GM11168 (cell line): ENCODE measurements at regions not wholly inside any gene's neighbourhood (a gene's known extent, or its start where the extent isn't known, plus 50 kb on each side); places are given as distances from the start of the nearest gene placed in this dataset.
"Not testable (repeated sequence)": the region's sequence is repeated elsewhere in the genome, so short reads cannot be mapped to it uniquely, and the experiment has no call there.

Experiments used
- in situ Hi-C: fragments of 300-500 bp; cut with MboI; formaldehyde crosslinking; loops from one replicate; pipeline ENCODE4 v1.12.0; 2022; ENCODE audit warnings: low sequenced_read_pairs; ENCODE audit not compliant: unreplicated experiment

GRCh38 chr13:46498650-46499049 lies 54.3 kb upstream of the LRCH1 start:
- in situ Hi-C loops: no loop called here

- in situ Hi-C loops: no loop called here
These were observed 56.9 kb upstream of the LRCH1 start for GRCh38 chr13:46496086-46496485.

GRCh38 chr13:46495651-46496050 lies 57.3 kb upstream of the LRCH1 start:
- in situ Hi-C loops: no loop called here

- in situ Hi-C loops: no loop called here
These were observed 57.9 kb upstream of the LRCH1 start for GRCh38 chr13:46495066-46495465.

- in situ Hi-C loops: loop anchor here (5.0 kb wide), 1 partner anchor 49 kb away; no protein-coding TSS in a partner anchor
These were observed 60.0 kb upstream of the LRCH1 start for GRCh38 chr13:46492946-46493345.

GRCh38 chr13:46491641-46492040 lies 61.3 kb upstream of the LRCH1 start:
- in situ Hi-C loops: loop anchor here (5.0 kb wide), 1 partner anchor 51 kb away; no protein-coding TSS in a partner anchor

GRCh38 chr13:46490713-46491112 lies 62.3 kb upstream of the LRCH1 start:
- in situ Hi-C loops: loop anchor here (5.0 kb wide), 1 partner anchor 52 kb away; no protein-coding TSS in a partner anchor

- in situ Hi-C loops: loop anchor here (5.0 kb wide), 1 partner anchor 52 kb away; no protein-coding TSS in a partner anchor
These were observed 62.8 kb upstream of the LRCH1 start for GRCh38 chr13:46490129-46490528.

- in situ Hi-C loops: loop anchor here (5.0 kb wide), 1 partner anchor 53 kb away; no protein-coding TSS in a partner anchor
These were observed 63.4 kb upstream of the LRCH1 start for GRCh38 chr13:46489586-46490023.

- in situ Hi-C loops: no loop called here
These were observed 65.2 kb upstream of the LRCH1 start for GRCh38 chr13:46487748-46488147.

- in situ Hi-C loops: no loop called here
These were observed 66.7 kb upstream of the LRCH1 start for GRCh38 chr13:46486270-46486669.

- in situ Hi-C loops: no loop called here
These were observed 68.4 kb upstream of the LRCH1 start for GRCh38 chr13:46484561-46484960.

GRCh38 chr13:46481166-46481565 lies 71.8 kb upstream of the LRCH1 start:
- in situ Hi-C loops: no loop called here

- in situ Hi-C loops: no loop called here
These were observed 72.8 kb upstream of the LRCH1 start for GRCh38 chr13:46480131-46480530.

- in situ Hi-C loops: no loop called here
These were observed 73.3 kb upstream of the LRCH1 start for GRCh38 chr13:46479691-46480090.

GRCh38 chr13:46479283-46479682 lies 73.7 kb upstream of the LRCH1 start:
- in situ Hi-C loops: no loop called here

GRCh38 chr13:46478651-46479050 lies 74.3 kb upstream of the LRCH1 start:
- in situ Hi-C loops: no loop called here

- in situ Hi-C loops: no loop called here
These were observed 76.8 kb upstream of the LRCH1 start for GRCh38 chr13:46476174-46476573.

GRCh38 chr13:46475541-46475991 lies 77.4 kb upstream of the LRCH1 start:
- in situ Hi-C loops: no loop called here

GRCh38 chr13:46473806-46474205 lies 79.2 kb upstream of the LRCH1 start:
- in situ Hi-C loops: no loop called here

- in situ Hi-C loops: no loop called here
These were observed 80.6 kb upstream of the LRCH1 start for GRCh38 chr13:46472384-46472783.

- in situ Hi-C loops: not testable (repeated sequence)
These were observed 82.6 kb upstream of the RUBCNL start for GRCh38 chr13:46469699-46470098.
